Retinal pigment epithelial cell (primary cell): ENCODE measurements at regions not wholly inside any gene's neighbourhood (a gene's known extent, or its start where the extent isn't known, plus 50 kb on each side); places are given as distances from the start of the nearest gene placed in this dataset.

Experiments used
- DNase-seq: peaks from one replicate; pipeline ENCODE4 v3.0.0-alpha.2; 2010; ENCODE audit warnings: low read depth
- H3K4me3 ChIP-seq: 2 replicates; pipeline ENCODE4 v1.5.1; 2011; ENCODE audit warnings: mild to moderate bottlenecking, low read length, control low read depth, moderate library complexity
- CTCF ChIP-seq: conservative IDR thresholded peaks from 2 replicates; pipeline ENCODE4 v1.5.1; 2011; ENCODE audit warnings: low read depth, low read length, control low read depth, inconsistent platforms

GRCh38 chr6:3608159-3608558 is 143.4 kb downstream of the PXDC1 start:
- no peak for DNase-seq
- TF ChIP-seq CTCF = no peak
- no peak overlapping the region for H3K4me3 ChIP-seq

GRCh38 chr6:3607599-3607998 is 143.9 kb downstream of the PXDC1 start:
- H3K4me3 ChIP-seq = no peak overlapping the region
- DNase-seq = no peak
- no peak for TF ChIP-seq CTCF

GRCh38 chr6:3607171-3607570 is 144.3 kb downstream of the PXDC1 start:
- DNase-seq = no peak
- TF ChIP-seq CTCF = no peak
- H3K4me3 ChIP-seq = no peak overlapping the region

- DNase-seq = no peak
- no peak overlapping the region for H3K4me3 ChIP-seq
- peak; percentile 34 for TF ChIP-seq CTCF
Observed at GRCh38 chr6:3603340-3604130, 146.7 kb upstream of the SLC22A23 start.

GRCh38 chr6:3601570-3601969 is 144.7 kb upstream of the SLC22A23 start:
- no peak for TF ChIP-seq CTCF
- H3K4me3 ChIP-seq = no peak overlapping the region
- no peak for DNase-seq

GRCh38 chr6:3597500-3598064 is 140.7 kb upstream of the SLC22A23 start:
- DNase-seq = no peak
- no peak for TF ChIP-seq CTCF
- no peak overlapping the region for H3K4me3 ChIP-seq

GRCh38 chr6:3596766-3597165 is 139.9 kb upstream of the SLC22A23 start:
- no peak for DNase-seq
- TF ChIP-seq CTCF = no peak
- H3K4me3 ChIP-seq = no peak overlapping the region
